ENCODE measurements at regions not wholly inside any gene's neighbourhood (a gene's known extent, or its start where the extent isn't known, plus 50 kb on each side); places are given as distances from the start of the nearest gene placed in this dataset.
"Not testable (repeated sequence)": the region's sequence is repeated elsewhere in the genome, so short reads cannot be mapped to it uniquely, and the experiment has no call there.

GRCh38 chr16:66242672-66243071 lies 123.8 kb upstream of the CDH5 start:
- no peak for DNase-seq (ENCODE audit: low read depth in 2 of 2)

GRCh38 chr16:66242206-66242605 lies 124.3 kb upstream of the CDH5 start:
- DNase-seq (ENCODE audit: low read depth in 2 of 2) = not testable (repeated sequence)

GRCh38 chr16:66240631-66241395 lies 125.7 kb upstream of the CDH5 start:
- DNase-seq (ENCODE audit: low read depth in 2 of 2) = no peak

GRCh38 chr16:66240088-66240487 lies 126.4 kb upstream of the CDH5 start:
- DNase-seq (ENCODE audit: low read depth in 2 of 2) = no peak

GRCh38 chr16:66238696-66239095 lies 127.8 kb upstream of the CDH5 start:
- no peak for DNase-seq (ENCODE audit: low read depth in 2 of 2)

GRCh38 chr16:66236301-66236700 lies 130.2 kb upstream of the CDH5 start:
- no peak for DNase-seq (ENCODE audit: low read depth in 2 of 2)

GRCh38 chr16:66231452-66232160 lies 134.9 kb upstream of the CDH5 start:
- DNase-seq (ENCODE audit: low read depth in 2 of 2) = no peak

- no peak for DNase-seq (ENCODE audit: low read depth in 2 of 2)
Measured at GRCh38 chr16:66229651-66230050, 136.8 kb upstream of the CDH5 start.

- DNase-seq (ENCODE audit: low read depth in 2 of 2) = no peak
Measured at GRCh38 chr16:66228792-66229191, 137.7 kb upstream of the CDH5 start.

- DNase-seq (ENCODE audit: low read depth in 2 of 2) = no peak
Measured at GRCh38 chr16:66227766-66228530, 138.5 kb upstream of the CDH5 start.

GRCh38 chr16:66226762-66227161 lies 139.7 kb upstream of the CDH5 start:
- no peak for DNase-seq (ENCODE audit: low read depth in 2 of 2)

GRCh38 chr16:66225696-66226095 lies 140.8 kb upstream of the CDH5 start:
- no peak for DNase-seq (ENCODE audit: low read depth in 2 of 2)

- DNase-seq (ENCODE audit: low read depth in 2 of 2) = no peak
Measured at GRCh38 chr16:66224626-66225025, 141.9 kb upstream of the CDH5 start.

- DNase-seq (ENCODE audit: low read depth in 2 of 2) = no peak
Measured at GRCh38 chr16:66224186-66224585, 142.3 kb upstream of the CDH5 start.

GRCh38 chr16:66223176-66223780 lies 143.2 kb upstream of the CDH5 start:
- no peak for DNase-seq (ENCODE audit: low read depth in 2 of 2)

- no peak for DNase-seq (ENCODE audit: low read depth in 2 of 2)
Measured at GRCh38 chr16:66222756-66223155, 143.7 kb upstream of the CDH5 start.

- DNase-seq (ENCODE audit: low read depth in 2 of 2) = no peak
Measured at GRCh38 chr16:66220702-66221101, 145.8 kb upstream of the CDH5 start.

- DNase-seq (ENCODE audit: low read depth in 2 of 2) = no peak
Measured at GRCh38 chr16:66219491-66219890, 147.0 kb upstream of the CDH5 start.

- no peak for DNase-seq (ENCODE audit: low read depth in 2 of 2)
Measured at GRCh38 chr16:66212428-66212827, 154.1 kb upstream of the CDH5 start.

GRCh38 chr16:66211651-66212050 lies 154.8 kb upstream of the CDH5 start:
- no peak for DNase-seq (ENCODE audit: low read depth in 2 of 2)

GRCh38 chr16:66207883-66208265 lies 158.6 kb upstream of the CDH5 start:
- no peak for DNase-seq (ENCODE audit: low read depth in 2 of 2)

Measured in activated CD4-positive, alpha-beta T cell treated with anti-CD3 and anti-CD28 coated beads for 24 hours (primary cell).